ENCODE measurements at regions not wholly inside any gene's neighbourhood (a gene's known extent, or its start where the extent isn't known, plus 50 kb on each side); places are given as distances from the start of the nearest gene placed in this dataset.

DNA sequence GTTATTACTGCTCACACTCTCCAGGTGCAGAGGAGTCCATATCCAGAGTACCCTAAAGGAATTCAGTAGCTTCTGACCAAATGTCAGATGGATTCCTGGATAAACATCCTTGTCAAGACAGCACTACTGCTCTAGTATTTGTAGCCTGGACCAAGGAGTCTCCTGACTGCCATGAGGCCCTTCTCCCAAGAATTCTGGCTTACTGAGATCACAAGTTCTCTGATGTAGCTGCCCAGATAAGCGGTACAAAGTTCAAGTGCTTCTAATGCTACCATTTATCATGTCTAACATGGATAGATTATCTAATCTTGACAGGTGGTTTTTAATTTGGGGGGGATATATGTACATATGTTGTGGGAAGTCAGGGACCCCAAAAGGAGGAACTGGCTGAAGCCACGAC, 196.6 kb upstream of the HMCN1 start:
- H3K27ac ChIP-seq (replicated peaks) = no peak overlapping the region
- no peaks in the 10 kb centered on the region for H3K27me3 ChIP-seq (ENCODE audit: insufficient read depth, poor library complexity, severe bottlenecking)
- TF ChIP-seq GABPA (IDR thresholded peaks at IDR 0.05; ENCODE audit: low read depth) = no peak
- no peak for TF ChIP-seq POLR2AphosphoS5 (IDR thresholded peaks at IDR 0.05; ENCODE audit: low read depth)
- no peak for TF ChIP-seq REST (IDR thresholded peaks at IDR 0.05; ENCODE audit: insufficient replicate concordance, low read depth)
- TF ChIP-seq, protein P1, sequence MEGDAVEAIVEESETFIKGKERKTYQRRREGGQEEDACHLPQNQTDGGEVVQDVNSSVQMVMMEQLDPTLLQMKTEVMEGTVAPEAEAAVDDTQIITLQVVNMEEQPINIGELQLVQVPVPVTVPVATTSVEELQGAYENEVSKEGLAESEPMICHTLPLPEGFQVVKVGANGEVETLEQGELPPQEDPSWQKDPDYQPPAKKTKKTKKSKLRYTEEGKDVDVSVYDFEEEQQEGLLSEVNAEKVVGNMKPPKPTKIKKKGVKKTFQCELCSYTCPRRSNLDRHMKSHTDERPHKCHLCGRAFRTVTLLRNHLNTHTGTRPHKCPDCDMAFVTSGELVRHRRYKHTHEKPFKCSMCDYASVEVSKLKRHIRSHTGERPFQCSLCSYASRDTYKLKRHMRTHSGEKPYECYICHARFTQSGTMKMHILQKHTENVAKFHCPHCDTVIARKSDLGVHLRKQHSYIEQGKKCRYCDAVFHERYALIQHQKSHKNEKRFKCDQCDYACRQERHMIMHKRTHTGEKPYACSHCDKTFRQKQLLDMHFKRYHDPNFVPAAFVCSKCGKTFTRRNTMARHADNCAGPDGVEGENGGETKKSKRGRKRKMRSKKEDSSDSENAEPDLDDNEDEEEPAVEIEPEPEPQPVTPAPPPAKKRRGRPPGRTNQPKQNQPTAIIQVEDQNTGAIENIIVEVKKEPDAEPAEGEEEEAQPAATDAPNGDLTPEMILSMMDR (IDR thresholded peaks at IDR 0.05; ENCODE audit: insufficient read depth, low read length) = no peak
- TF ChIP-seq SPI1 (IDR thresholded peaks at IDR 0.05; ENCODE audit: borderline replicate concordance, low read depth) = no peak
- DNase-seq (ENCODE audit: low read depth in 1 of 2, low spot score in 1 of 2) = no peak
- H3K4me3 ChIP-seq (replicated peaks; ENCODE audit: insufficient read depth, low read length) = no peak overlapping the region

GRCh38 chr1:185536165-185536920, 197.8 kb upstream of the HMCN1 start:
- Histone ChIP-seq H3K4me3 (replicated peaks; ENCODE audit: insufficient read depth, low read length) (no peak overlapping the region), H3K27ac (replicated peaks) (no peak overlapping the region), H3K27me3 (ENCODE audit: insufficient read depth, poor library complexity, severe bottlenecking) (no peaks in the 10 kb centered on the region)
- TF ChIP-seq REST (IDR thresholded peaks at IDR 0.05; ENCODE audit: insufficient replicate concordance, low read depth) (no peak), GABPA (IDR thresholded peaks at IDR 0.05; ENCODE audit: low read depth) (no peak), SPI1 (IDR thresholded peaks at IDR 0.05; ENCODE audit: borderline replicate concordance, low read depth) (no peak), POLR2AphosphoS5 (IDR thresholded peaks at IDR 0.05; ENCODE audit: low read depth) (no peak)
- TF ChIP-seq, protein P1 (IDR thresholded peaks at IDR 0.05; ENCODE audit: insufficient read depth, low read length) = no peak
- no peak for DNase-seq (ENCODE audit: low read depth in 1 of 2, low spot score in 1 of 2)

DNA sequence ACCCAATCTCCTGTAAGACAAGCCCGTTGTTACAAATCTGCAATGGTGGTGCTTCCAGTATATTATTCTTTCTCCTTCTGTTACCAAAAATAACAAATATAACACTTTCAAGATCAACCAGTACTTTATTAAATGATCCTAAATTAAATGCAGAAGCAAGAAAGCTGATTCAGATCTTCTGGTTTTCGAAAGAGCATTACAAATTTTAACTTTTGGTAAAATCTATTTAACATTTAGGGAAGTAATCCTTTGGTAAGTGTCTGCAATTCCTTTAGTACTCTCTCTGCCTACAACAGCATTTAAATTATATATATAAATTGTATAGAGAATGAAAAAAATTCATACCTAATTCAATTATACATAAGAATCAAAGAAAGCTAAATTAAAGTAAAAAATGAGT, 198.6 kb upstream of the HMCN1 start:
- TF ChIP-seq, protein P1 (IDR thresholded peaks at IDR 0.05; ENCODE audit: insufficient read depth, low read length) = no peak
- TF ChIP-seq GABPA (IDR thresholded peaks at IDR 0.05; ENCODE audit: low read depth) = no peak
- TF ChIP-seq POLR2AphosphoS5 (IDR thresholded peaks at IDR 0.05; ENCODE audit: low read depth) = no peak
- TF ChIP-seq REST (IDR thresholded peaks at IDR 0.05; ENCODE audit: insufficient replicate concordance, low read depth) = no peak
- TF ChIP-seq SPI1 (IDR thresholded peaks at IDR 0.05; ENCODE audit: borderline replicate concordance, low read depth) = no peak
- H3K27me3 ChIP-seq (ENCODE audit: insufficient read depth, poor library complexity, severe bottlenecking) = no peaks in the 10 kb centered on the region

More for the DNA sequence above, 198.6 kb upstream of the HMCN1 start:
- Histone ChIP-seq H3K27ac (replicated peaks) (no peak overlapping the region), H3K4me3 (replicated peaks; ENCODE audit: insufficient read depth, low read length) (no peak overlapping the region)
- DNase-seq (ENCODE audit: low read depth in 1 of 2, low spot score in 1 of 2) = no peak

Measured in HL-60 (cell line).